NCI-H2171 (cell line): ENCODE measurements at regions not wholly inside any gene's neighbourhood (a gene's known extent, or its start where the extent isn't known, plus 50 kb on each side); places are given as distances from the start of the nearest gene placed in this dataset.
"Not testable (repeated sequence)": the region's sequence is repeated elsewhere in the genome, so short reads cannot be mapped to it uniquely, and the experiment has no call there.

Experiments used
- DNase-seq: peaks from one replicate; lab custom pipeline; 2025; lab: John Stamatoyannopoulos, UW

GRCh38 chr4:120200573-120201110 is 134.0 kb upstream of the MAD2L1 start:
- not testable (repeated sequence) for DNase-seq

- DNase-seq, result no peak
These were observed 131.8 kb upstream of the MAD2L1 start for GRCh38 chr4:120198411-120198810.

- DNase-seq, result no peak
These were observed 111.0 kb upstream of the MAD2L1 start for GRCh38 chr4:120177603-120178002.

- DNase-seq, result no peak
These were observed 108.6 kb upstream of the MAD2L1 start for GRCh38 chr4:120175272-120175671.

GRCh38 chr4:120163895-120164294 is 97.2 kb upstream of the MAD2L1 start:
- DNase-seq, result no peak

- DNase-seq, result no peak
These were observed 92.3 kb upstream of the MAD2L1 start for GRCh38 chr4:120158841-120159463.

- no peak for DNase-seq
These were observed 91.4 kb upstream of the MAD2L1 start for GRCh38 chr4:120158046-120158445.

GRCh38 chr4:120156120-120156718 is 89.6 kb upstream of the MAD2L1 start:
- DNase-seq, result peak; percentile 0

- no peak for DNase-seq
These were observed 88.6 kb upstream of the MAD2L1 start for GRCh38 chr4:120155287-120155686.

GRCh38 chr4:120144634-120145033 is 78.0 kb upstream of the MAD2L1 start:
- no peak for DNase-seq

GRCh38 chr4:120144041-120144440 is 77.4 kb upstream of the MAD2L1 start:
- DNase-seq, result no peak

- DNase-seq, result no peak
These were observed 72.7 kb upstream of the MAD2L1 start for GRCh38 chr4:120139392-120139791.

- DNase-seq, result no peak
These were observed 66.3 kb upstream of the MAD2L1 start for GRCh38 chr4:120132935-120133334.

- DNase-seq, result no peak
These were observed 64.1 kb upstream of the MAD2L1 start for GRCh38 chr4:120130786-120131185.
